ENCODE measurements at regions not wholly inside any gene's neighbourhood (a gene's known extent, or its start where the extent isn't known, plus 50 kb on each side); places are given as distances from the start of the nearest gene placed in this dataset.

- no peak for DNase-seq
These were observed 180.6 kb upstream of the ZFP64 start for GRCh38 chr20:52372169-52372568.

- DNase-seq: no peak
These were observed 174.1 kb upstream of the ZFP64 start for GRCh38 chr20:52365688-52366087.

- DNase-seq: no peak
These were observed 172.8 kb upstream of the ZFP64 start for GRCh38 chr20:52364405-52364804.

- DNase-seq: no peak
These were observed 170.1 kb upstream of the ZFP64 start for GRCh38 chr20:52361650-52362049.

GRCh38 chr20:52349806-52350205, 158.2 kb upstream of the ZFP64 start:
- DNase-seq: no peak

GRCh38 chr20:52348434-52348833, 156.9 kb upstream of the ZFP64 start:
- DNase-seq: no peak

GRCh38 chr20:52346797-52347196, 155.2 kb upstream of the ZFP64 start:
- no peak for DNase-seq

GRCh38 chr20:52342913-52343312, 151.3 kb upstream of the ZFP64 start:
- DNase-seq: no peak

GRCh38 chr20:52340036-52340634, 148.6 kb upstream of the ZFP64 start:
- no peak for DNase-seq

- no peak for DNase-seq
These were observed 141.2 kb upstream of the ZFP64 start for GRCh38 chr20:52332649-52333250.

- no peak for DNase-seq
These were observed 140.7 kb upstream of the ZFP64 start for GRCh38 chr20:52332230-52332629.

- no peak for DNase-seq
These were observed 140.1 kb upstream of the ZFP64 start for GRCh38 chr20:52331655-52332054.

- no peak for DNase-seq
These were observed 129.8 kb upstream of the ZFP64 start for GRCh38 chr20:52321396-52321795.

- no peak for DNase-seq
These were observed 127.1 kb upstream of the ZFP64 start for GRCh38 chr20:52318651-52319050.

- no peak for DNase-seq
These were observed 121.9 kb upstream of the ZFP64 start for GRCh38 chr20:52313341-52313963.

- DNase-seq: peak; percentile 43
These were observed 120.7 kb upstream of the ZFP64 start for GRCh38 chr20:52312132-52312729.

GRCh38 chr20:52311209-52311794, 119.7 kb upstream of the ZFP64 start:
- no peak for DNase-seq

GRCh38 chr20:52309181-52309580, 117.6 kb upstream of the ZFP64 start:
- no peak for DNase-seq

GRCh38 chr20:52306477-52306876, 114.9 kb upstream of the ZFP64 start:
- DNase-seq: no peak

- no peak for DNase-seq
These were observed 114.3 kb upstream of the ZFP64 start for GRCh38 chr20:52305858-52306257.

GRCh38 chr20:52305024-52305645, 113.6 kb upstream of the ZFP64 start:
- no peak for DNase-seq

- DNase-seq: no peak
These were observed 111.8 kb upstream of the ZFP64 start for GRCh38 chr20:52303281-52303950.

GRCh38 chr20:52302736-52303135, 111.2 kb upstream of the ZFP64 start:
- DNase-seq: no peak
